ENCODE measurements at regions not wholly inside any gene's neighbourhood (a gene's known extent, or its start where the extent isn't known, plus 50 kb on each side); places are given as distances from the start of the nearest gene placed in this dataset.

DNA sequence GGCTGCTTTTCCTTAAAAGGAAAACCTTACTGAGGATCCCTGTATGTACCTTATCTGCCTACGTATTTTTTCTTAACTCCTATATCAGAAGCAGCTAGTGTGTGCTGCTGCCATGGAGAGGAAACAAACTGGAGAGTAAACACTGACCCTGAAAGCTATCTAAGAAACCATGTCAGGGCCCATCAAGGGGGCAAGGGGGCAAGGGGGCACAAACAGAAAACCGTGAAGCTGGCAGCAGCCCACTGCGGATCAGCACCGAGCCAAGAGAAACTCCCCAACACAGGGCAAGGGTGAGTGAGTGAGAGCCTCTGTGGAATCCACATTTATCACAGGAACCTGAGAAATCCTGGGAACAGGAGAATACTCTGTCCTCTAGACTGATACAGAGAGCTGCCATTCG is 1204.2 kb downstream of the PCDH18 start:
- Histone ChIP-seq H3K4me1 (no peaks in the 10 kb centered on the region), H3K4me3 (no peak overlapping the region), H3K9me3 (no peaks in the 10 kb centered on the region), H3K27me3 (no peaks in the 10 kb centered on the region), H3K27ac (no peak overlapping the region), H3K36me3 (no peaks in the 10 kb centered on the region)
- DNase-seq (no peak), ATAC-seq (no peak)
- no peak for TF ChIP-seq CTCF (IDR thresholded peaks at IDR 0.05)
- intact Hi-C loops (cut with DNase I) = no loop called here

GRCh38 chr4:136320465-136320813 is 1211.9 kb downstream of the PCDH18 start:
- Histone ChIP-seq H3K27me3 (no peaks in the 10 kb centered on the region), H3K4me1 (no peaks in the 10 kb centered on the region), H3K4me3 (no peak overlapping the region), H3K9me3 (no peaks in the 10 kb centered on the region), H3K27ac (no peak overlapping the region), H3K36me3 (no peaks in the 10 kb centered on the region)
- ATAC-seq (no peak), DNase-seq (no peak)
- intact Hi-C loops (cut with DNase I) = no loop called here
- no peak for TF ChIP-seq CTCF (IDR thresholded peaks at IDR 0.05)

DNA sequence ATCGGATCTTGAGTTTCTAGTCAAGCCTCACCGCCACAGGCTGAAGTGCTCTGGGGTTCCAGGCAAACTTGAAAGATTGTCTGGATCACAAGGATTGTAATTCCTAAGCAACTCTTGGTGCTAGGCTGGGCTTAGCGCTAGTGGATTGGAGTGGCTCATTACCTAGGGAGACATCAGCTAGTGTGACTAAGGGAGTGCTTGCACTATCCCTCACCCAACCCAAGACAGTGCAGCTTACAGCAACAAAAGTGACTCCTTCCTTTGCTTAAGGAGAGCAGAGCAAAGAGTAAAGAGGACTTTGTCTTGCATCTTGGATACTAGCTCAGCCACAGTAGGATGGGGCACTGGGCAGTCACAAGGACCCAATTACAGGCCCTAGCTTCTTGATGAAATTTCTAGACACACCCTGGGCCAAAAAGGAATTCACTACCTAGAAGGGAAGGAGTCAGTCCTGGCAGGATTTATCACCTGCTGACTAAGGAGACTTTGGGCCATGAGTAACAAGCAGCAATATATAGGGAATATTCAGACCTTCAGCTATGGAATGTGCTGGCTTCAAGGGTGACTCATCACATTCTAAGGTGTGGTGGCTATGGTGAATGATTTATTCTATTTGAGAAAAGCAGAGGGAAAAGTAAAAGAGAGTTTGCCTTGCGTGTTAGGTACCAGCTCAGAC is 1212.4 kb downstream of the PCDH18 start:
- Histone ChIP-seq H3K9me3 (no peaks in the 10 kb centered on the region), H3K4me3 (no peak overlapping the region), H3K4me1 (no peaks in the 10 kb centered on the region), H3K27ac (no peak overlapping the region), H3K27me3 (no peaks in the 10 kb centered on the region), H3K36me3 (no peaks in the 10 kb centered on the region)
- ATAC-seq = no peak
- DNase-seq = no peak
- intact Hi-C loops (cut with DNase I) = no loop called here
- TF ChIP-seq CTCF (IDR thresholded peaks at IDR 0.05) = no peak

DNA sequence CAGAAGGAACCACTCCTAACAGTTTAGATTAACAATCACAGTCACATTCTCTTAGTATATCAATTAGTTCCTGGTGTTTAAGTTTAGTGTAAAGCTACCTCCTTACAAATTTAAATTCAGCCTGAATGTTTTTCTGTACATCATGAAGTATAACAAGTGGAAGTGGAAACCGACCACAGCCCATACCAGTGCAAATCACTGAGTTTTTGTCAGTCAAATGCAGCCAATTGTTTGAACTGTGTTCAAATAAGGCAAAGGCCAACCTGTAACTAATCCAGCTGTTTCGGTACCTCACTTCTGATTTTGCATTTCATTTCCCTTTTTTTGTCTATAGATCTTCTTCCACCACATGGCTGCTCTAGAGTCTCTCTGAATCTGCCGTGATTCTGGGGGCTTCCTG is 1215.3 kb downstream of the PCDH18 start:
- no peaks in the 10 kb centered on the region for H3K27me3 ChIP-seq
- H3K4me1 ChIP-seq = no peaks in the 10 kb centered on the region
- H3K4me3 ChIP-seq = no peak overlapping the region
- no peak for TF ChIP-seq CTCF (IDR thresholded peaks at IDR 0.05)
- ATAC-seq (no peak), DNase-seq (no peak)
- intact Hi-C loops (cut with DNase I) = no loop called here
- H3K27ac ChIP-seq = no peak overlapping the region
- no peaks in the 10 kb centered on the region for H3K9me3 ChIP-seq
- H3K36me3 ChIP-seq = no peaks in the 10 kb centered on the region

DNA sequence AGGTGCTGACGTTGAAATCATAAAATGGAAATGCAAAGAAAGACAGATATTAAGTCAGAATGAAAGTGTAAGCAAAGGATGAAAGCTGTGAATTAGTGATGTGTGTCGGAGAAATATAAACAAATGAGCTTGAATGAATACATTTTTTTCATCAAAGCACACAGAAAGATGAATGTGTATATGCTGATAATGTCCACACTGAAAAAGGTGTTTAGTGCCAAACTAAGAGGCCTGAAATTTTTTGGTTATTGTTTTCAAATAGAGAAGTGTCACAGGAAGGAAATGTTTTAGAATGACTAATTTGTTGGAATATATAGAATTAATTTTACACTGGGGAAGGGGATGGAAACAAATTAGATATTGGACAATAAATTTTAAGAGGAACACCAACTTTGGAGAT is 1217.6 kb downstream of the PCDH18 start:
- no peaks in the 10 kb centered on the region for H3K9me3 ChIP-seq
- intact Hi-C loops (cut with DNase I) = no loop called here
- no peak overlapping the region for H3K4me3 ChIP-seq
- no peaks in the 10 kb centered on the region for H3K27me3 ChIP-seq
- H3K36me3 ChIP-seq = no peaks in the 10 kb centered on the region
- TF ChIP-seq CTCF (IDR thresholded peaks at IDR 0.05) = no peak
- no peak for ATAC-seq
- DNase-seq = no peak
- H3K4me1 ChIP-seq = no peaks in the 10 kb centered on the region
- no peak overlapping the region for H3K27ac ChIP-seq

DNA sequence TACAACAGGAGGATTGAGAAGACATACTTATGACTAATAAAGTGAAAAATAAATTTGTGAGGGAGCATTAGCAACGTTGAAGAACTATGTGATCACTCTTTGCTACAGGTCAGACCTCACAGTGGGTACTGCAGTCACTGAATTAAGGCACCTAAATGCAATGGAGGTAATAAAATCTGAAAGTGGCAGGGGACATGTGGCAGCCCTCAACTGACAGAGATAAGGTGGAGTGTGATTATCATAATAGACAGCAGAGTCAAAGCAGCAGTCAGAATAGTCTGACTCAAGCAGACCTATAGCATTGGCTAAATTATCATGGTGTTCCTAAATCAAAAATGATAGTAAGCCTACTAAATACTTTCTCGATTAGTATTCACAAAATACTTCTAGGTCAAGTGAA is 1220.5 kb downstream of the PCDH18 start:
- ATAC-seq (no peak), DNase-seq (no peak)
- H3K27ac ChIP-seq = no peak overlapping the region
- intact Hi-C loops (cut with DNase I) = no loop called here
- no peaks in the 10 kb centered on the region for H3K27me3 ChIP-seq
- no peaks in the 10 kb centered on the region for H3K9me3 ChIP-seq
- no peaks in the 10 kb centered on the region for H3K4me1 ChIP-seq
- H3K36me3 ChIP-seq = no peaks in the 10 kb centered on the region
- no peak overlapping the region for H3K4me3 ChIP-seq
- TF ChIP-seq CTCF (IDR thresholded peaks at IDR 0.05) = no peak

All from upper lobe of right lung (tissue), 1 donor.